ENCODE measurements at regions not wholly inside any gene's neighbourhood (a gene's known extent, or its start where the extent isn't known, plus 50 kb on each side); places are given as distances from the start of the nearest gene placed in this dataset.
"Not testable (repeated sequence)": the region's sequence is repeated elsewhere in the genome, so short reads cannot be mapped to it uniquely, and the experiment has no call there.

DNA sequence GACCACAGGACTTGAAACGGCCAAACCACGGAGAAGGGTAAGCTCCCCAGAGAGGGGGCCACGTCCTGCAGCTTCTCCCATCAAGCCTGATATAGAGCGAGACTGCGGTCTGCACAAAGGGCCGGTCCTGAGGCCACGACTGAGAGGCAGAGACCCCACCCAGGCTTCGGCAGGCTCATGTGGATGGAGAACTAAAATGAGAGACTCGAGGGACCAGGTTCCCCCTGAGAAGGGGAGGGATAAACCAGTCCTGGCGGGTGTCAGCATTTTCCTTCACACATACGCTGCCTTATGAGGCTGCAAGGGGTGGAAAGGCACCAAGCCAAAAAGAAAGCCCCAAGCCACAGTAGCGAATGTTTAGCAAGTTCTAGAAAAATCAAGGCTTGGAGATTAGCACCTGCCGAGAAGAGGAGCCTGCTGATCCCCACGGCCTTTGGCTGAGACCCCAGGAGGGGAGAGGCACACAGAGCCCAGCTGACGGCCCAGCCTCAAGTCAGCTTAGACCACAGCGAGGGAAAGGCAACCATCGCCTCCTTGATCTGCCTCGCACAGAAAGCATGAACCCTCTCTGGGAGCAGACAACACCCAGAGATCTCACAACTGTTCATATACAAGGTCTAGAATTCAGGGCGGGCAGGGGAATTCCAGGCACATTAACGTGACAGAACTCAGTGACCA lies 92.6 kb upstream of the RNF32 start:
- DNase-seq (no peak), ATAC-seq (no peak)

DNA sequence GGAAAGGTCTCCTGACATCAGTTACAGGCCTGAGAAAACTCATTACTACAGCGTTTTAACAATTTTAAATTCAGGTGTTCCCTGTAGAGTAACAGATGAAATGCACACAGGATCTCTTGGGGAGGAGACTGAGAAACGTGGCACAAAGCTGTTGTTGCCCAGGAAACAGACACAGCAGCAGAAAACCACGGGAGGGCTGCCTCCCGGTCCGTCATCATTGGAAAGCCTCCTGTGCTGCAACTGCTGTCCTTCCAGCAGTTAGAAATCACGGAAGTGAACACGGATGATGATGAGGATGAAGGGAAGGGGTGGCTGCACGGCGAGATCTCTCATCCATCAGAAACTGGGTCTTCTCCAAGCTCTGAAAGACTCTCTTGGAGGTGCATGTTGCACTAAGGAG lies 94.6 kb upstream of the RNF32 start:
- no peak for ATAC-seq
- DNase-seq = no peak

GRCh38 chr7:156544919-156545715 lies 95.5 kb upstream of the RNF32 start:
- no peak for DNase-seq
- no peak for ATAC-seq

DNA sequence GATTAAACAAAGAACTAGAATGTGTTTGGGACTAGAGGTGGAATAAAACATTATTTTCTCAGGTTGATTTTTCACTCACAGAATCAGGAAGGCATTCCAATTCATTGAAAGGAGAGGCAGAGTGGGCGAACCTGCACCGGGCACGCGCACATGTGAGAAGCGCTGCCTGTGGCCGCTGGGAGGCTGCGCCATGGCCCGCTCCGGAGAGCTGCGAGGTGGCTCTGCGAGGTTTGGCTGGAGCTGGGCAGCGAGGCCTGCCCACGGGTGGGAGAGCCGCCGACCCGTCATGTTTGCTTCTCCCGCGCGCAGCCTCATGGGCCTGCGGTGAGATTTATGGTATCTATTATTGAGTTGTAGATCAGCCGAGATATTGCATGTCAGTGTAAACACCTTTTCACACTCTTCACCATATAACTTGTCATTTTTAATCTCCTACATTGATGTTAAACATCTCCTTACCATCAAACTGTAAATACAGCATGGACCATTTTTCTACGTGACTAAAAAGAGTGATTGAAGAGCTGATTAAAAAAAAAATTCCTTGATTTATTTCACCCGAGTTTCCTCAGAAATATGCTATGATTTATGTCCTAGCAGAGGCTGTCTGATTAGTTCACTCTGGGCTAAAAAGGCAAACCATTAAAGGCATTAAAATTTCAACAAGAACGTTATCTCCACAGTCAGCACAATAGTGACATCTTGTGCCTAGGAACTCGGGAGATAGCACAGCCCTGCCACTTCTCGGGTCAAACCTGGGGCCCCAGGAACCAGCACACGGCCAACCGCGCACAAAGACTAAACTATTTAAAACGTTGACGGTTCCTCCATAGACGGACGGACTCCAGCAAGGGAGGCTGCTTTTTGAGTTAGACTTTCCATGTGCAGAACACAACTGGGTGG lies 96.6 kb upstream of the RNF32 start:
- no peak for ATAC-seq
- no peak for DNase-seq

DNA sequence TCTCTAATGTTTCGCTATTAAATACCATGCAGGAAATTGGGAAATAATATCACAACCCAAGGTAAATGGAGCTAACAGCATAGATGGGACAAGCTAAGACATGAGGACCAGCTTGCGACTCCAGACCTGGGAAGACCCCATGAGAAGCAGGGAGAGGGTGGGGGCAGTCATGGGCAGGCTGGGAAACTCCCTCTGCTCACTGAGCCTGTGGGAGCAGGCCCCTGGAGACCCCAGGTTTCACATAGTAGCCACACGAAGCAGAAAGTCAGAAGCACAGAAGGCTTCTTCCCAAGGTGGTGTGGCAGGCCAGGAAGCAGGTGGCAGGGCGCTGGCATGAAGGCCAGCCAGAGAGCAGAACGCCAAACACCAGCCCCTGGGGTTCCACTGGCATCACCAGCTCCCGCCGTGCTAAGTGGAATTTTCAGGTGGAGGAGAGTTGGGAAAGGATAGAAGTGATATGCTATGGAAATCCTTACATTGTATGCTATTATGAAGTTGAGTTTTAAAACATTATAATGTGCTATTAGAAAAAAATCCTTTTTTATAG lies 99.9 kb upstream of the RNF32 start:
- no peak for ATAC-seq
- no peak for DNase-seq

- DNase-seq (no peak), ATAC-seq (no peak)
These were observed 100.6 kb upstream of the RNF32 start for GRCh38 chr7:156539999-156540398.

- ATAC-seq (no peak), DNase-seq (no peak)
These were observed 103.6 kb upstream of the RNF32 start for GRCh38 chr7:156537006-156537405.

DNA sequence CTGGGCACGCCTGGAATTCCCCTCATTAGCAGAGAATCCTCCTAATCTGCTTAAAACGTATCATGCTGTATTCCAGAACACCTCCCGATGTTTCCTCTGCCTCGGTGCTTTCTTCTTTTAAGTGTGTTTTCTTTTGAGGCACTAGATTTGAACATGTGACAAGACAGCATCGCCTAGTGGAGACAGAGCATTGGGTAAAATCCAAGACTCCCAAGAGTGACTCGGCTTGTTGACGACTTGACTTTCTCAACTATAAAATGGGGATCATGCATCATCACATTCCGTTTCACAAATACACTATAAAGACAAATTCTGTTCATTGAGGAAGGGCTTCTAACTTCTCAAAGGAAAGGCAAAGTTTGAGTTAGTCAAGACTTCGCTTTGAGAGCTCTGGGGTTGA lies 105.6 kb upstream of the RNF32 start:
- ATAC-seq (no peak), DNase-seq (no peak)

DNA sequence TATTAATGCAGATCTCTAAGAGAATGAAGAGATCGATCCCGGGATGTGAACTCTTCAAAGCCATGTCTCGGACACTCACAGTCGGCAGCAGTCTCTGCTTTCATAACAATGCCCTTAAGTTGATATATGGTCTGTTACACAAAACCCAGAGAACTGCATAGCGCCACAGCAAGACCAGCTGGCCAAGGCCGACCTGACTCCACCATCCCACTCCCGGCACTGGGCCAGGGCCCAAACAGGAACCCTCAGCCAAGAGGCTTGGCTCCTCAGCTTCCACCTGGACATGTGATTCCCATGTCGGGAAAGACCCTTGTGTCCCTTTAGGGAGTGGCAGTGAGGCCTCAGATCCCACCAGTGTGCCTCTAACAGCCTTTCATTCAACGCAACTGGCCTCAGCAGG lies 106.6 kb upstream of the RNF32 start:
- ATAC-seq = no peak
- DNase-seq = no peak

DNA sequence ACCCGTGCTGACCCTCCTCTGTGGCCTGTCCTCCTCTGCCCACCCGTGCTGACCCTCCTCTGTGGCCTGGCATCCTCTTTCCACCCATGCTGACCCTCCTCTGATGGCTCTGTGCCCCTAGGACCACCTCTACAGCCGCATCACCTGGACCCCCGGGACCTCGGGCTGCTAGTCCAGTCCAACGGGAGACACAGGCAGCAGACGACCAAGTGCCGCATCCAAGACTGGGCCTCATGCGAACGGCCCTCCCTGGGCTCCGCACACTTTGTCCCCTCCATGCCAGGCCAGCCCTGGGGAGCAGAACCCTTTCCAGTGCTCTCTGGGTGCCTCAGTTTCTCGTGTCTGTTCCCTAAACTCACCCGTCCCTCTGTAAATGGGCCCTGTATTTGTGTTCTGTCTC lies 107.2 kb upstream of the RNF32 start:
- no peak for DNase-seq
- no peak for ATAC-seq

DNA sequence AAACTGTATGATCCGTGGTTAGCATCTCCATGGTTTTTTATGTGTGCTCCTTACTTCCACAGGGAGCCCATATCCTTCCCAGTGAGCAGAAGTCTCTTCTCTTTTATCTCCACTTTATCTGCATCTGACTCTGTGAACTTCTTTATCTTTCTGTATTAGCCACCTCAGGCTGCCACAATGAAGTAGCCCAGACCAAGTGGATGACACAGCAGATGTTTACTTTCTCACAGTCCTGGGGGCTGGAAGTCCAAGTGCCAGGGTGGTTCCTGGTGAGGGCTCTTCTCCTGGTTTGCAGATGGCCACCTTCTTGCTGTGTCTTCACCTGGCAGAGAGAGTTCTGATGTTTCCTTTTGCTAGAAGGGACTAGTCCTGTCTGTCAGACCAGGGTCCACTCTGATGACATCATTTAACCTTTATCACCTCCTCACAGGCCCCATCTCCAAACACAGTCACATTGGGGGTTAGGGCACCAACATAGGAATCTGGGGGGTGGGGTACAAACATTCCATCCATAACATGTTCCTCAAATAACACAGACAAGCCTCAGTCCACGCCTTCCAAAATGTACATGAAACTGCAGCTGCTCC lies 108.5 kb upstream of the RNF32 start:
- ATAC-seq (no peak), DNase-seq (no peak)

- DNase-seq = no peak
- ATAC-seq = no peak
These were observed 110.6 kb upstream of the RNF32 start for GRCh38 chr7:156529956-156530355.

- ATAC-seq = no peak
- no peak for DNase-seq
These were observed 113.1 kb upstream of the RNF32 start for GRCh38 chr7:156527458-156527890.

DNA sequence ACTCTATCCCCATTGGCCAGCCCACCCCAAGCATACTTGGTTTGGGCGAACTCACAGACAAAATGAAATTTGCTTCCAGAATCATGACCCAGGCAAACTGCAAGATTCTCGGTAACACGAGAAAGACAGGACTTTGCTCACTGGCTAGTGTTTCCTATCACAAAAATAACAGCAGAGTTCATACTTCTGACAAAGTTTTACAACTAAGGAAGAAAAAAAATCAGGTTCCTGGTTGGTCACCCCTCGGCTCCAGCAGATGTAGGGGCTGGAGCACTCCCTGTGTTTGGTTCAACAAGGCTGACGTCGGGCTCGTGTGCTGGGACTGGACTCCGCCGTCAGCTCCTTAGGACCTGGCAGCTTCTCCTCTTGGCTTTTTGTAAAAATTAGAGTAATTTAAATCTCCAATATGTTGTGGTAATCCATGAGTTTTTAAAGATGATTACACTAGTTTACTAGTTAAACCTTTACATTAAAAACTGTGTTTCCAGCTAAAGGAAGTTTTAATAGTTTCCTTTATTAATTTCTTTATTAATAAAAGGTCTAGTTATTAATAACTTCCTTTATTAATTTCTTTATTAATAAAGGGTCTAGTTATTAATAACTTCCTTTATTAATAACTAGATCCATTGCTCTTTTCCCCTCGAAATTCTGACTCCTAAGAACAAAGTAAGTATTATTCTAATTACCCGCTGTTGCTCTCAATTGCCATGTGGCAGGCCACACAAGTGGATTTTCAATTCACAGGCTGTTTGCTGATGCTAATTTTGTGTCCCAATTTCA lies 115.6 kb upstream of the RNF32 start:
- no peak for DNase-seq
- ATAC-seq = no peak

DNA sequence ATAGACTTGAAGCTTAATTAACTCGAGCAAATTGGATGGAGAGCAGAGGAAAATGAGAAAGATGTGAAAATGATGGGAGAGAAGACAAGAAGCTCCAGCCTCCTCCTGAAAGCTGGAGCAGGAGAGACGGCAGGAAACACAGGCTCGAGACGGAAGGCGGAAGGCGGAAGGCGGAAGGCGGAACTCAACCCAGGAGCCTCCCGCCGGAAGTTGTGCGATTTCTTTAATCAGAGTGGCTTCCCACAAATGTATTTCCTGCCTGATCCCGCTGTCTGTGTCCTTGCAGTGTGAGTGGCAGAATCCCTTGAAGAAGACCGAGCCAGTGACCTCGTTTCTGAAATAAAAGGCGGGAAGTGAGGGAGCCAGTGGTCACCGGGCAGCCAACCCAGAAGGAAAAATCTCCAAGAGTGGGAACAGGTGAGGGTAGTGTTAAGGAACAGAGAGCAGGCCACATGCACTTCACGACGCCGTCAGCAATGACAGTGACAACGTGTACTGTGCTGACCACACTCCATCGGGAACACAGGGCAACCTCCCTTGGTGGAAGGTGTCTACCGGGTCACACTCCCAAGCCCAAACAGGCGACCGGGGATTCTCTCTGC lies 117.0 kb upstream of the RNF32 start:
- no peak for ATAC-seq
- no peak for DNase-seq

DNA sequence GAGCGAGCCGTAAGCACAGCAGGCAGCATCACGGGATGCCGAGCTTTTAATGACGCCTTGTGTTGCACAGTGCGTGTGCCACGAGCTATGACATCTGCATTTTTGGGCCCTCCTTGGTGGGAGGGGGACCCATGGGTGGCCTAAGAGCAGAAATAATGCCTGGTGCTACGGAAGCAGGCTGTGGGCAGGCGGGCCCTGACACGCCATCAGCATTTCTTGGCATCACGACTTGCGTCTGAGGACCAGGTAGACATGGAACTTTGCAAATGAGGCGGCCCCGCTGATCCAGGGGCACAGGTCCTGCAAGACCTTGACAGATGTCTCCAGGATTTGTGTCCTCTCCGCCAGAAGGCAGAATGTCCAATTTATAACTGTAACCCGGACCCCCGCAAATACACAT lies 117.8 kb upstream of the RNF32 start:
- DNase-seq (no peak), ATAC-seq (no peak)

GRCh38 chr7:156519070-156519469 lies 121.5 kb upstream of the RNF32 start:
- no peak for DNase-seq
- ATAC-seq = no peak

- DNase-seq (no peak), ATAC-seq (no peak)
These were observed 122.1 kb upstream of the RNF32 start for GRCh38 chr7:156518466-156518865.

DNA sequence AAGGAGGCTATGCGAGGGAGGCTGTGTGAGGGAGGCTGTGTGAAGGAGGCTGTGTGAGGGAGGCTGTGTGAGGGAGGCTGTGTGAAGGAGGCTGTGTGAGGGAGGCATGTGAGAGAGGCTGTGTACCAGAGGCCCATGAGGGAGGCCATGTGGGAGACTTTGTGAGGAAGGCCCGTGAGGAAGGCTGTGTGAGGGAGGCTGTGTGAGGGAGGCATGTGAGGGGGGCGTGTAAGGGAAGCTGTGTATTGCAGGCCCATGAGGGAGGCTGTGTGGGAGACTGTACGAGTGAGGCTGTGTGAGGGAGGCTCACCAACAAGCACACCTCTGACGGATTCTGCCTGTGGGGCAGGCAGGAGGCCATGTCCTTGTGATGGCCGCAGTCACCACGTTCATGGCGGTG lies 122.7 kb upstream of the RNF32 start:
- ATAC-seq, DNase-seq: not testable (repeated sequence)

- DNase-seq = no peak
- no peak for ATAC-seq
These were observed 123.7 kb upstream of the RNF32 start for GRCh38 chr7:156516791-156517378.

Measured in stimulated activated naive CD8-positive, alpha-beta T cell treated with anti-CD3 and anti-CD28 coated beads, Interleukin-15, Interleukin-2, amounts not matched to agents 100 U/mL and 50 U/mL, for 24 hours (primary cell).